GM12873 (cell line): ENCODE measurements at regions not wholly inside any gene's neighbourhood (a gene's known extent, or its start where the extent isn't known, plus 50 kb on each side); places are given as distances from the start of the nearest gene placed in this dataset.

ENCODE experiments used
- CTCF ChIP-seq: IDR thresholded peaks from 2 replicates; pipeline ENCODE4 v1.5.1; 2012; ENCODE audit warnings: low read depth, mild to moderate bottlenecking, moderate library complexity, low read length, control low read depth; ENCODE audit not compliant: insufficient read depth; ENCODE audit errors: missing control alignments

- TF ChIP-seq CTCF: no peak
These were observed 50.2 kb upstream of the BCOR start for GRCh38 chrX:40147971-40148370.
